ENCODE measurements at regions not wholly inside any gene's neighbourhood (a gene's known extent, or its start where the extent isn't known, plus 50 kb on each side); places are given as distances from the start of the nearest gene placed in this dataset.

- no peak overlapping the region for H3K27ac ChIP-seq (ENCODE audit: low read depth, low read length)
- H3K9me3 ChIP-seq (ENCODE audit: control insufficient read depth in 5 of 5, low read length in 5 of 5), result no peaks in the 10 kb centered on the region
- no peak overlapping the region for H3K4me3 ChIP-seq (ENCODE audit: low read depth in 1 of 5, low read length in 5 of 5)
- no peaks in the 10 kb centered on the region for H3K4me1 ChIP-seq (ENCODE audit: control insufficient read depth in 5 of 5, insufficient read depth in 5 of 5, low read length in 5 of 5)
- no peaks in the 10 kb centered on the region for H3K36me3 ChIP-seq (ENCODE audit: control insufficient read depth in 5 of 5, insufficient read depth in 5 of 5, low read length in 5 of 5)
- no peak overlapping the region for H3K9ac ChIP-seq (ENCODE audit: low read length in 5 of 5)
- H3K27me3 ChIP-seq (ENCODE audit: control insufficient read depth in 5 of 5, insufficient read depth in 4 of 5, low read length in 5 of 5), result no peaks in the 10 kb centered on the region
These were observed 114.0 kb downstream of the SLC38A4 start for GRCh38 chr12:46711756-46712155.

GRCh38 chr12:46710125-46710743, 115.6 kb downstream of the SLC38A4 start:
- Histone ChIP-seq H3K9ac (ENCODE audit: low read length in 5 of 5) (no peak overlapping the region), H3K27me3 (ENCODE audit: control insufficient read depth in 5 of 5, insufficient read depth in 4 of 5, low read length in 5 of 5) (no peaks in the 10 kb centered on the region), H3K9me3 (ENCODE audit: control insufficient read depth in 5 of 5, low read length in 5 of 5) (no peaks in the 10 kb centered on the region), H3K4me3 (ENCODE audit: low read depth in 1 of 5, low read length in 5 of 5) (no peak overlapping the region), H3K4me1 (ENCODE audit: control insufficient read depth in 5 of 5, insufficient read depth in 5 of 5, low read length in 5 of 5) (no peaks in the 10 kb centered on the region), H3K36me3 (ENCODE audit: control insufficient read depth in 5 of 5, insufficient read depth in 5 of 5, low read length in 5 of 5) (no peaks in the 10 kb centered on the region), H3K27ac (ENCODE audit: low read depth, low read length) (no peak overlapping the region)

- Histone ChIP-seq H3K4me3 (ENCODE audit: low read depth in 1 of 5, low read length in 5 of 5) (no peak overlapping the region), H3K9ac (ENCODE audit: low read length in 5 of 5) (no peak overlapping the region), H3K9me3 (ENCODE audit: control insufficient read depth in 5 of 5, low read length in 5 of 5) (peaks cover 0 to 4% (median 3%) of the 10 kb centered on the region in 5 donors), H3K27me3 (ENCODE audit: control insufficient read depth in 5 of 5, insufficient read depth in 4 of 5, low read length in 5 of 5) (no peaks in the 10 kb centered on the region), H3K36me3 (ENCODE audit: control insufficient read depth in 5 of 5, insufficient read depth in 5 of 5, low read length in 5 of 5) (no peaks in the 10 kb centered on the region), H3K27ac (ENCODE audit: low read depth, low read length) (no peak overlapping the region), H3K4me1 (ENCODE audit: control insufficient read depth in 5 of 5, insufficient read depth in 5 of 5, low read length in 5 of 5) (no peaks in the 10 kb centered on the region)
These were observed 123.0 kb downstream of the SLC38A4 start for GRCh38 chr12:46702581-46703344.

GRCh38 chr12:46701356-46701755, 124.4 kb downstream of the SLC38A4 start:
- peaks cover 0 to 8% (median 5%) of the 10 kb centered on the region in 5 donors for H3K9me3 ChIP-seq (ENCODE audit: control insufficient read depth in 5 of 5, low read length in 5 of 5)
- H3K27me3 ChIP-seq (ENCODE audit: control insufficient read depth in 5 of 5, insufficient read depth in 4 of 5, low read length in 5 of 5), result no peaks in the 10 kb centered on the region
- no peak overlapping the region for H3K9ac ChIP-seq (ENCODE audit: low read length in 5 of 5)
- no peak overlapping the region for H3K27ac ChIP-seq (ENCODE audit: low read depth, low read length)
- H3K4me1 ChIP-seq (ENCODE audit: control insufficient read depth in 5 of 5, insufficient read depth in 5 of 5, low read length in 5 of 5), result no peaks in the 10 kb centered on the region
- H3K4me3 ChIP-seq (ENCODE audit: low read depth in 1 of 5, low read length in 5 of 5), result no peak overlapping the region
- H3K36me3 ChIP-seq (ENCODE audit: control insufficient read depth in 5 of 5, insufficient read depth in 5 of 5, low read length in 5 of 5), result no peaks in the 10 kb centered on the region

GRCh38 chr12:46699986-46700385, 125.8 kb downstream of the SLC38A4 start:
- Histone ChIP-seq H3K27ac (ENCODE audit: low read depth, low read length) (no peak overlapping the region), H3K4me3 (ENCODE audit: low read depth in 1 of 5, low read length in 5 of 5) (no peak overlapping the region), H3K27me3 (ENCODE audit: control insufficient read depth in 5 of 5, insufficient read depth in 4 of 5, low read length in 5 of 5) (no peaks in the 10 kb centered on the region), H3K4me1 (ENCODE audit: control insufficient read depth in 5 of 5, insufficient read depth in 5 of 5, low read length in 5 of 5) (no peaks in the 10 kb centered on the region), H3K9me3 (ENCODE audit: control insufficient read depth in 5 of 5, low read length in 5 of 5) (peaks cover 0 to 8% (median 5%) of the 10 kb centered on the region in 5 donors), H3K9ac (ENCODE audit: low read length in 5 of 5) (no peak overlapping the region), H3K36me3 (ENCODE audit: control insufficient read depth in 5 of 5, insufficient read depth in 5 of 5, low read length in 5 of 5) (no peaks in the 10 kb centered on the region)

- Histone ChIP-seq H3K27ac (ENCODE audit: low read depth, low read length) (no peak overlapping the region), H3K27me3 (ENCODE audit: control insufficient read depth in 5 of 5, insufficient read depth in 4 of 5, low read length in 5 of 5) (no peaks in the 10 kb centered on the region), H3K4me1 (ENCODE audit: control insufficient read depth in 5 of 5, insufficient read depth in 5 of 5, low read length in 5 of 5) (no peaks in the 10 kb centered on the region), H3K9ac (ENCODE audit: low read length in 5 of 5) (no peak overlapping the region), H3K36me3 (ENCODE audit: control insufficient read depth in 5 of 5, insufficient read depth in 5 of 5, low read length in 5 of 5) (no peaks in the 10 kb centered on the region), H3K4me3 (ENCODE audit: low read depth in 1 of 5, low read length in 5 of 5) (peak overlapping the region in 1 of 5 donors; percentile 0), H3K9me3 (ENCODE audit: control insufficient read depth in 5 of 5, low read length in 5 of 5) (peaks cover 0 to 8% (median 5%) of the 10 kb centered on the region in 5 donors)
These were observed 127.8 kb downstream of the SLC38A4 start for GRCh38 chr12:46698003-46698402.

GRCh38 chr12:46693518-46693917, 132.3 kb downstream of the SLC38A4 start:
- no peaks in the 10 kb centered on the region for H3K36me3 ChIP-seq (ENCODE audit: control insufficient read depth in 5 of 5, insufficient read depth in 5 of 5, low read length in 5 of 5)
- H3K27me3 ChIP-seq (ENCODE audit: control insufficient read depth in 5 of 5, insufficient read depth in 4 of 5, low read length in 5 of 5), result no peaks in the 10 kb centered on the region
- H3K9ac ChIP-seq (ENCODE audit: low read length in 5 of 5), result no peak overlapping the region
- no peaks in the 10 kb centered on the region for H3K4me1 ChIP-seq (ENCODE audit: control insufficient read depth in 5 of 5, insufficient read depth in 5 of 5, low read length in 5 of 5)
- H3K9me3 ChIP-seq (ENCODE audit: control insufficient read depth in 5 of 5, low read length in 5 of 5), result peaks cover 0 to 8% (median 5%) of the 10 kb centered on the region in 5 donors
- H3K27ac ChIP-seq (ENCODE audit: low read depth, low read length), result no peak overlapping the region
- no peak overlapping the region for H3K4me3 ChIP-seq (ENCODE audit: low read depth in 1 of 5, low read length in 5 of 5)

- no peak overlapping the region for H3K4me3 ChIP-seq (ENCODE audit: low read depth in 1 of 5, low read length in 5 of 5)
- no peak overlapping the region for H3K27ac ChIP-seq (ENCODE audit: low read depth, low read length)
- H3K36me3 ChIP-seq (ENCODE audit: control insufficient read depth in 5 of 5, insufficient read depth in 5 of 5, low read length in 5 of 5), result no peaks in the 10 kb centered on the region
These were observed 132.8 kb downstream of the SLC38A4 start for GRCh38 chr12:46693034-46693433.

GRCh38 chr12:46692606-46693005, 133.2 kb downstream of the SLC38A4 start:
- Histone ChIP-seq H3K9ac (ENCODE audit: low read length in 5 of 5) (no peak overlapping the region), H3K4me1 (ENCODE audit: control insufficient read depth in 5 of 5, insufficient read depth in 5 of 5, low read length in 5 of 5) (no peaks in the 10 kb centered on the region), H3K27me3 (ENCODE audit: control insufficient read depth in 5 of 5, insufficient read depth in 4 of 5, low read length in 5 of 5) (no peaks in the 10 kb centered on the region), H3K27ac (ENCODE audit: low read depth, low read length) (no peak overlapping the region), H3K36me3 (ENCODE audit: control insufficient read depth in 5 of 5, insufficient read depth in 5 of 5, low read length in 5 of 5) (no peaks in the 10 kb centered on the region), H3K4me3 (ENCODE audit: low read depth in 1 of 5, low read length in 5 of 5) (no peak overlapping the region), H3K9me3 (ENCODE audit: control insufficient read depth in 5 of 5, low read length in 5 of 5) (peaks cover 0 to 4% (median 0%) of the 10 kb centered on the region in 5 donors)

More at GRCh38 chr12:46693034-46693433, 132.8 kb downstream of the SLC38A4 start:
- H3K27me3 ChIP-seq (ENCODE audit: control insufficient read depth in 5 of 5, insufficient read depth in 4 of 5, low read length in 5 of 5), result no peaks in the 10 kb centered on the region
- H3K9ac ChIP-seq (ENCODE audit: low read length in 5 of 5), result no peak overlapping the region
- H3K9me3 ChIP-seq (ENCODE audit: control insufficient read depth in 5 of 5, low read length in 5 of 5), result peaks cover 0 to 8% (median 3%) of the 10 kb centered on the region in 5 donors
- no peaks in the 10 kb centered on the region for H3K4me1 ChIP-seq (ENCODE audit: control insufficient read depth in 5 of 5, insufficient read depth in 5 of 5, low read length in 5 of 5)

GRCh38 chr12:46686267-46686942, 139.4 kb downstream of the SLC38A4 start:
- Histone ChIP-seq H3K27me3 (ENCODE audit: control insufficient read depth in 5 of 5, insufficient read depth in 4 of 5, low read length in 5 of 5) (no peaks in the 10 kb centered on the region), H3K4me1 (ENCODE audit: control insufficient read depth in 5 of 5, insufficient read depth in 5 of 5, low read length in 5 of 5) (no peaks in the 10 kb centered on the region), H3K36me3 (ENCODE audit: control insufficient read depth in 5 of 5, insufficient read depth in 5 of 5, low read length in 5 of 5) (peaks cover 0 to 2% (median 0%) of the 10 kb centered on the region in 5 donors), H3K9ac (ENCODE audit: low read length in 5 of 5) (no peak overlapping the region), H3K27ac (ENCODE audit: low read depth, low read length) (no peak overlapping the region), H3K9me3 (ENCODE audit: control insufficient read depth in 5 of 5, low read length in 5 of 5) (peaks cover 0 to 2% (median 0%) of the 10 kb centered on the region in 5 donors), H3K4me3 (ENCODE audit: low read depth in 1 of 5, low read length in 5 of 5) (no peak overlapping the region)

Data from subcutaneous abdominal adipose tissue (tissue), 5 donors.